ENCODE measurements at regions not wholly inside any gene's neighbourhood (a gene's known extent, or its start where the extent isn't known, plus 50 kb on each side); places are given as distances from the start of the nearest gene placed in this dataset.

DNA sequence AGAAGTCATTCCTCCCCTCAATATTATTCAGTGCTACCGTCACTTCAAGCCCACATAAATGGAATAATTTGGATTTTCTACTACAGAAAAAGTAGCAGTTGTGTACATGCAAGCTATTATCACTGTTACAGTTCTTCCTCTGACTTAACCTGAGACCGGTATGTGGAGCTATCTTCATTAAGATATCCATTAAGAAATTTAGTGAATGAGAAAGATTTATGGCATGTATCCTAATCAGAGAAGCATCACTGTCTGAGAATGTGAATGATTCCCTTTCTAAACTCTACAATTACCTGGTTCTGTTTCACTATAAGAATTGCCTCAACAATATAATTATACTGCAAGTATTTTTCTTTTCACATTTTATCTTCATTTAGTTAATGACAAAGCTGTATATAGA is 278.7 kb downstream of the KLF5 start:
- Histone ChIP-seq H3F3A (ENCODE audit: insufficient read depth, low read length) (no peaks in the 10 kb centered on the region), H3K36me3 (ENCODE audit: insufficient read depth, low read length) (no peaks in the 10 kb centered on the region), H3K4me3 (ENCODE audit: low read depth, low read length, poor library complexity, severe bottlenecking) (no peak overlapping the region), H3K4me2 (ENCODE audit: low read length) (no peak overlapping the region), H2AFZ (ENCODE audit: low read length) (no peak overlapping the region), H3K9me3 (ENCODE audit: low read length) (no peaks in the 10 kb centered on the region), H3K79me2 (ENCODE audit: insufficient read depth, low read length) (no peaks in the 10 kb centered on the region), H3K27me3 (ENCODE audit: insufficient read depth, low read length) (no peaks in the 10 kb centered on the region), H3K9ac (ENCODE audit: low read length) (no peak overlapping the region), H4K20me1 (ENCODE audit: insufficient read depth, low read length) (no peaks in the 10 kb centered on the region), H3K4me1 (ENCODE audit: insufficient read depth, low read length, severe bottlenecking) (no peaks in the 10 kb centered on the region), H3K9me2 (ENCODE audit: low read depth, low read length) (no peaks in the 10 kb centered on the region), H3K27ac (ENCODE audit: low read depth, low read length, poor library complexity, severe bottlenecking) (no peak overlapping the region)
- no peak for TF ChIP-seq EZH2 (IDR thresholded peaks at IDR 0.05; ENCODE audit: borderline replicate concordance, low read length)
- TF ChIP-seq, protein P1, sequence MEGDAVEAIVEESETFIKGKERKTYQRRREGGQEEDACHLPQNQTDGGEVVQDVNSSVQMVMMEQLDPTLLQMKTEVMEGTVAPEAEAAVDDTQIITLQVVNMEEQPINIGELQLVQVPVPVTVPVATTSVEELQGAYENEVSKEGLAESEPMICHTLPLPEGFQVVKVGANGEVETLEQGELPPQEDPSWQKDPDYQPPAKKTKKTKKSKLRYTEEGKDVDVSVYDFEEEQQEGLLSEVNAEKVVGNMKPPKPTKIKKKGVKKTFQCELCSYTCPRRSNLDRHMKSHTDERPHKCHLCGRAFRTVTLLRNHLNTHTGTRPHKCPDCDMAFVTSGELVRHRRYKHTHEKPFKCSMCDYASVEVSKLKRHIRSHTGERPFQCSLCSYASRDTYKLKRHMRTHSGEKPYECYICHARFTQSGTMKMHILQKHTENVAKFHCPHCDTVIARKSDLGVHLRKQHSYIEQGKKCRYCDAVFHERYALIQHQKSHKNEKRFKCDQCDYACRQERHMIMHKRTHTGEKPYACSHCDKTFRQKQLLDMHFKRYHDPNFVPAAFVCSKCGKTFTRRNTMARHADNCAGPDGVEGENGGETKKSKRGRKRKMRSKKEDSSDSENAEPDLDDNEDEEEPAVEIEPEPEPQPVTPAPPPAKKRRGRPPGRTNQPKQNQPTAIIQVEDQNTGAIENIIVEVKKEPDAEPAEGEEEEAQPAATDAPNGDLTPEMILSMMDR (IDR thresholded peaks at IDR 0.05; ENCODE audit: low read length) = no peak

DNA sequence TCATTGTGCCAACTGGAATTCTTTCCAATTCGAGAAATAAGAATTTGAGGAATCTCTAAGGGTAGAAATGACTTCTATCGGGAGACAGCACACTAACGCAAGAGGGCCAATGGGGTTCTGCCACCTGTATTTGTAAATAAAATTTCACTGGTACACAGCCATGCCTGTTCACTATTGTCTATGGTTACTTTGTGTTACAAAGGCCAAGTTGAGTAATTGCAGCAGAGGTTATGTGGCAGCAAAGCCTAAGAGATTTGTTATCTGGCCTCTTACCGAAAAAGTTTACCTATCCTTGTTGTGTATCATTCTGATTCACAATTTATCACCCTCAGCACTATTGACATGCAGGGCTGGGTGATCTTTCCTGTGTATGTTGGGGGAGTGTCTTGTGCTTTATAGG is 278.0 kb downstream of the KLF5 start:
- no peak for TF ChIP-seq EZH2 (IDR thresholded peaks at IDR 0.05; ENCODE audit: borderline replicate concordance, low read length)
- TF ChIP-seq, protein P1 (IDR thresholded peaks at IDR 0.05; ENCODE audit: low read length) = no peak
- H3K27ac ChIP-seq (ENCODE audit: low read depth, low read length, poor library complexity, severe bottlenecking) = no peak overlapping the region
- no peak overlapping the region for H2AFZ ChIP-seq (ENCODE audit: low read length)
- H3K9me2 ChIP-seq (ENCODE audit: low read depth, low read length) = no peaks in the 10 kb centered on the region
- H3K9me3 ChIP-seq (ENCODE audit: low read length) = no peaks in the 10 kb centered on the region
- no peak overlapping the region for H3K4me3 ChIP-seq (ENCODE audit: low read depth, low read length, poor library complexity, severe bottlenecking)
- H3K79me2 ChIP-seq (ENCODE audit: insufficient read depth, low read length) = no peaks in the 10 kb centered on the region
- H3K9ac ChIP-seq (ENCODE audit: low read length) = no peak overlapping the region
- no peaks in the 10 kb centered on the region for H4K20me1 ChIP-seq (ENCODE audit: insufficient read depth, low read length)
- no peaks in the 10 kb centered on the region for H3K4me1 ChIP-seq (ENCODE audit: insufficient read depth, low read length, severe bottlenecking)
- no peak overlapping the region for H3K4me2 ChIP-seq (ENCODE audit: low read length)
- no peaks in the 10 kb centered on the region for H3K27me3 ChIP-seq (ENCODE audit: insufficient read depth, low read length)
- no peaks in the 10 kb centered on the region for H3F3A ChIP-seq (ENCODE audit: insufficient read depth, low read length)
- no peaks in the 10 kb centered on the region for H3K36me3 ChIP-seq (ENCODE audit: insufficient read depth, low read length)

DNA sequence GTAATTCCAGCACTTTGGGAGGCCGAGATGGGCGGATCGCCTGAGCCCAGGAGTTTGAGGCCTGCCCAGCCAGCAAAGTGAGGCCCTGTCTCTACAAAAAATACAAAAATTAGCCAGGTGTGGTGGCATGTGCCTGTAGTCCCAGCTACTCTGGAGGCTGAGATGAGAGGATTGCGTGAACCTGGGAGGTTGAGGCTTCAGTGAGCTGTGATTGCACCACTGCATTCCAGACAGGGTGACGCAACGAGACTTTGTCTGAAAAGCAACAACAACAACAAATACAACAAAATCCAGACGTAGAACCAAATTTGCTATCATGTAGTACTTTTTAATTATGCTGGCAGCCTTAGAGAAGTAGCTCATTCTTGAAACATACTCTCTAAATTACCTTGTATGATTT is 277.1 kb downstream of the KLF5 start:
- no peaks in the 10 kb centered on the region for H3K4me1 ChIP-seq (ENCODE audit: insufficient read depth, low read length, severe bottlenecking)
- H3F3A ChIP-seq (ENCODE audit: insufficient read depth, low read length) = no peaks in the 10 kb centered on the region
- H3K27ac ChIP-seq (ENCODE audit: low read depth, low read length, poor library complexity, severe bottlenecking) = no peak overlapping the region

More for the DNA sequence above, 277.1 kb downstream of the KLF5 start:
- no peaks in the 10 kb centered on the region for H3K27me3 ChIP-seq (ENCODE audit: insufficient read depth, low read length)
- H3K9me2 ChIP-seq (ENCODE audit: low read depth, low read length) = no peaks in the 10 kb centered on the region
- no peaks in the 10 kb centered on the region for H3K79me2 ChIP-seq (ENCODE audit: insufficient read depth, low read length)
- H3K36me3 ChIP-seq (ENCODE audit: insufficient read depth, low read length) = no peaks in the 10 kb centered on the region
- no peak overlapping the region for H3K4me3 ChIP-seq (ENCODE audit: low read depth, low read length, poor library complexity, severe bottlenecking)
- H4K20me1 ChIP-seq (ENCODE audit: insufficient read depth, low read length) = no peaks in the 10 kb centered on the region
- TF ChIP-seq, protein P1 (IDR thresholded peaks at IDR 0.05; ENCODE audit: low read length) = no peak
- TF ChIP-seq EZH2 (IDR thresholded peaks at IDR 0.05; ENCODE audit: borderline replicate concordance, low read length) = no peak
- H3K4me2 ChIP-seq (ENCODE audit: low read length) = no peak overlapping the region
- H3K9ac ChIP-seq (ENCODE audit: low read length) = no peak overlapping the region
- H2AFZ ChIP-seq (ENCODE audit: low read length) = no peak overlapping the region
- H3K9me3 ChIP-seq (ENCODE audit: low read length) = no peaks in the 10 kb centered on the region
